Upper lobe of left lung (tissue), 6 donors: ENCODE measurements at regions not wholly inside any gene's neighbourhood (a gene's known extent, or its start where the extent isn't known, plus 50 kb on each side); places are given as distances from the start of the nearest gene placed in this dataset.

Experiments
- ATAC-seq, 2 donors: fragments of 200-7000 bp; cut with Tn5 transposase; one replicate each; pipeline ENCODE4 v1.9.1; 2022; ENCODE audit warnings: mild to moderate bottlenecking in 2 of 2, moderate library complexity in 2 of 2; ENCODE audit not compliant: low FRiP score in 2 of 2
- DNase-seq, 2 donors: peaks; one replicate each; pipeline ENCODE4 v3.0.0-alpha.2; 2019 to 2020
- H3K27ac ChIP-seq, 4 donors: fragments of 200-600 bp; sonication (generic); one replicate each; pipeline ENCODE4 v1.5.1; 2016 to 2019
- H3K27me3 ChIP-seq, 4 donors: fragments of 200-600 bp; sonication (generic); one replicate each; pipeline ENCODE4 v1.5.1; 2017 to 2019
- H3K36me3 ChIP-seq, 4 donors: fragments of 200-600 bp; sonication (generic); one replicate each; pipeline ENCODE4 v1.5.1; 2016 to 2019
- H3K4me1 ChIP-seq, 4 donors: fragments of 200-600 bp; sonication (generic); one replicate each; pipeline ENCODE4 v1.5.1; 2018 to 2019
- H3K4me3 ChIP-seq, 4 donors: fragments of 200-600 bp; sonication (generic); one replicate each; pipeline ENCODE4 v1.5.1; 2017 to 2019; ENCODE audit warnings: mild to moderate bottlenecking in 2 of 4, moderate library complexity in 1 of 4
- H3K9me3 ChIP-seq, 4 donors: fragments of 200-600 bp; sonication (generic); one replicate each; pipeline ENCODE4 v1.5.1; 2018 to 2019
- EP300 ChIP-seq, 4 donors: sonication (generic); formaldehyde crosslinking; IDR thresholded peaks; one replicate each; pipeline ENCODE4 v1.5.1; 2017; ENCODE audit warnings: antibody characterized with exemption in 4 of 4, control low read depth in 2 of 4
- POLR2A ChIP-seq, 4 donors: fragments of 450-650 bp; IDR thresholded peaks; one replicate each; pipeline ENCODE4 v1.5.1; 2016 to 2017; ENCODE audit warnings: antibody characterized with exemption in 4 of 4, mild to moderate bottlenecking in 2 of 4
- POLR2AphosphoS5 ChIP-seq, 2 donors: sonication (generic); formaldehyde crosslinking; IDR thresholded peaks; one replicate each; pipeline ENCODE4 v1.5.1; 2017; ENCODE audit warnings: antibody characterized with exemption in 2 of 2
- WGBS, 2 donors: methylation state at CpG; one replicate each; pipeline ENCODE4 v1.1.5; 2017 to 2018; 5-methylcytosine and 5-hydroxymethylcytosine counted together
- TF ChIP-seq, protein P1 (sequence below), 6 experiments: fragments of 450-650 bp in 4 of 6; fragments of 200-600 bp in 2 of 6; sonication (generic) in 2 of 6; IDR thresholded peaks; one replicate each; pipeline ENCODE4 v1.5.1; 2016 to 2019; ENCODE audit warnings: antibody characterized with exemption in 6 of 6
- donor health status: DM: no; HTN: no; CAD: no; lungs with moderate emphysema.
- donor health status: DM: no; HTN: yes; CAD: no; lungs with severe emphysema.

GRCh38 chr11:106619320-106619990 is 398.8 kb downstream of the GUCY1A2 start:
- TF ChIP-seq POLR2A (IDR thresholded peaks at IDR 0.05) (no peak), POLR2AphosphoS5 (IDR thresholded peaks at IDR 0.05) (no peak), EP300 (IDR thresholded peaks at IDR 0.05) (no peak)
- TF ChIP-seq, protein P1, sequence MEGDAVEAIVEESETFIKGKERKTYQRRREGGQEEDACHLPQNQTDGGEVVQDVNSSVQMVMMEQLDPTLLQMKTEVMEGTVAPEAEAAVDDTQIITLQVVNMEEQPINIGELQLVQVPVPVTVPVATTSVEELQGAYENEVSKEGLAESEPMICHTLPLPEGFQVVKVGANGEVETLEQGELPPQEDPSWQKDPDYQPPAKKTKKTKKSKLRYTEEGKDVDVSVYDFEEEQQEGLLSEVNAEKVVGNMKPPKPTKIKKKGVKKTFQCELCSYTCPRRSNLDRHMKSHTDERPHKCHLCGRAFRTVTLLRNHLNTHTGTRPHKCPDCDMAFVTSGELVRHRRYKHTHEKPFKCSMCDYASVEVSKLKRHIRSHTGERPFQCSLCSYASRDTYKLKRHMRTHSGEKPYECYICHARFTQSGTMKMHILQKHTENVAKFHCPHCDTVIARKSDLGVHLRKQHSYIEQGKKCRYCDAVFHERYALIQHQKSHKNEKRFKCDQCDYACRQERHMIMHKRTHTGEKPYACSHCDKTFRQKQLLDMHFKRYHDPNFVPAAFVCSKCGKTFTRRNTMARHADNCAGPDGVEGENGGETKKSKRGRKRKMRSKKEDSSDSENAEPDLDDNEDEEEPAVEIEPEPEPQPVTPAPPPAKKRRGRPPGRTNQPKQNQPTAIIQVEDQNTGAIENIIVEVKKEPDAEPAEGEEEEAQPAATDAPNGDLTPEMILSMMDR (IDR thresholded peaks at IDR 0.05): no peak
- WGBS, 2 donors: 71 to 72% methylated on average over 2 of the region's 2 CpGs

DNA sequence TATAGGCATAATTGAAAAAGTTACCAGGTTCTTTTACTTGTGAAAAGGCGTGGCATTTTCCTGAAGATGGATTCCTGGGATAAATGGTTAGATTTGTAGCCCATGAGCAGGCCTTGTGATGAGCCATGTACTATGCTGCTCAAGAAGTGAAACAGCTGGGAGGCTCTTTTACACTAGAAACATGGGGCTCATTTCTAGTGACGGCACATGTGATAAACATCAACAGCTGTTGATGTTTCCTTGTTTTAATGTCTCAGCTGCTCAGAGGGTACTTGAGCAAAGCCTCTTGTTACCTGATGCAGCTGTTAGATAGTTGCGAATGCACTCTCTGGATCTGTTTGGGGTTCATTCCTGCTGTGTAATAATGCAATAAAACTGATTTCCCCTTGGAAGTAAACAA is 396.8 kb downstream of the GUCY1A2 start:
- no peak for ATAC-seq
- TF ChIP-seq EP300 (IDR thresholded peaks at IDR 0.05): no peak
- TF ChIP-seq, protein P1 (IDR thresholded peaks at IDR 0.05): no peak
- no peak for TF ChIP-seq POLR2AphosphoS5 (IDR thresholded peaks at IDR 0.05)
- no peak for TF ChIP-seq POLR2A (IDR thresholded peaks at IDR 0.05)
- DNase-seq: no peak
- Histone ChIP-seq H3K4me3 (no peak overlapping the region), H3K9me3 (no peaks in the 10 kb centered on the region), H3K4me1 (no peaks in the 10 kb centered on the region), H3K27me3 (no peaks in the 10 kb centered on the region), H3K27ac (no peak overlapping the region), H3K36me3 (no peaks in the 10 kb centered on the region)
- 65 to 77% methylated on average over 3 of the region's 3 CpGs for WGBS, 2 donors

More at GRCh38 chr11:106619320-106619990, 398.8 kb downstream of the GUCY1A2 start:
- Histone ChIP-seq H3K4me3 (no peak overlapping the region), H3K27ac (no peak overlapping the region), H3K27me3 (no peaks in the 10 kb centered on the region), H3K36me3 (no peaks in the 10 kb centered on the region), H3K9me3 (no peaks in the 10 kb centered on the region), H3K4me1 (no peaks in the 10 kb centered on the region)
- no peak for ATAC-seq
- DNase-seq: no peak
